IgD-negative memory B cell (primary cell): ENCODE measurements at regions not wholly inside any gene's neighbourhood (a gene's known extent, or its start where the extent isn't known, plus 50 kb on each side); places are given as distances from the start of the nearest gene placed in this dataset.

Experiments
- H3K27ac Mint-ChIP-seq, 3 donors: one replicate each; pipeline ENCODE4 v1.8.0; 2020 to 2022; ENCODE audit warnings: mild to moderate bottlenecking in 3 of 3, mixed read lengths in 3 of 3, moderate library complexity in 1 of 3
- H3K27me3 Mint-ChIP-seq: one replicate; pipeline ENCODE4 v1.8.0; 2021; ENCODE audit warnings: mixed read lengths
- H3K36me3 Mint-ChIP-seq: one replicate; pipeline ENCODE4 v1.8.0; 2020; ENCODE audit warnings: mild to moderate bottlenecking, mixed read lengths
- H3K4me1 Mint-ChIP-seq, 3 donors: one replicate each; pipeline ENCODE4 v1.8.0; 2020 to 2022; ENCODE audit warnings: mixed read lengths in 3 of 3, mild to moderate bottlenecking in 1 of 3
- H3K4me3 Mint-ChIP-seq, 4 donors: one replicate each; pipeline ENCODE4 v1.8.0; 2020 to 2022; ENCODE audit warnings: mild to moderate bottlenecking in 4 of 4, mixed read lengths in 4 of 4, moderate library complexity in 3 of 4
- H3K9me3 Mint-ChIP-seq, 3 donors: one replicate each; pipeline ENCODE4 v1.8.0; 2020 to 2021; ENCODE audit warnings: mixed read lengths in 3 of 3, mild to moderate bottlenecking in 1 of 3

- Mint-ChIP-seq H3K4me1 (no peaks in the 10 kb centered on the region), H3K27me3 (no peaks in the 10 kb centered on the region), H3K9me3 (no peaks in the 10 kb centered on the region), H3K4me3 (no peak overlapping the region), H3K36me3 (no peaks in the 10 kb centered on the region), H3K27ac (no peak overlapping the region)
Observed at GRCh38 chr5:8641786-8642505, 773.0 kb downstream of the MTRR start.

GRCh38 chr5:8644377-8644776, 775.4 kb downstream of the MTRR start:
- H3K27ac Mint-ChIP-seq, result no peak overlapping the region
- no peaks in the 10 kb centered on the region for H3K36me3 Mint-ChIP-seq
- H3K27me3 Mint-ChIP-seq, result no peaks in the 10 kb centered on the region
- no peak overlapping the region for H3K4me3 Mint-ChIP-seq
- no peaks in the 10 kb centered on the region for H3K4me1 Mint-ChIP-seq
- H3K9me3 Mint-ChIP-seq, result peaks cover 0 to 1% (median 0%) of the 10 kb centered on the region in 3 donors

GRCh38 chr5:8647111-8647510, 778.2 kb downstream of the MTRR start:
- Mint-ChIP-seq H3K9me3 (peaks cover 0 to 9% (median 4%) of the 10 kb centered on the region in 3 donors), H3K4me3 (no peak overlapping the region)

GRCh38 chr5:8650186-8650585, 781.2 kb downstream of the MTRR start:
- no peaks in the 10 kb centered on the region for H3K27me3 Mint-ChIP-seq
- no peaks in the 10 kb centered on the region for H3K4me1 Mint-ChIP-seq
- peak overlapping the region in 1 of 4 donors; percentile 13 for H3K4me3 Mint-ChIP-seq
- H3K9me3 Mint-ChIP-seq, result peaks cover 4 to 9% (median 5%) of the 10 kb centered on the region in 3 donors
- H3K36me3 Mint-ChIP-seq, result no peaks in the 10 kb centered on the region
- H3K27ac Mint-ChIP-seq, result no peak overlapping the region

More at GRCh38 chr5:8647111-8647510, 778.2 kb downstream of the MTRR start:
- Mint-ChIP-seq H3K27me3 (no peaks in the 10 kb centered on the region), H3K27ac (no peak overlapping the region), H3K36me3 (no peaks in the 10 kb centered on the region), H3K4me1 (no peaks in the 10 kb centered on the region)

GRCh38 chr5:8660133-8660893, 791.4 kb downstream of the MTRR start:
- Mint-ChIP-seq H3K4me3 (no peak overlapping the region), H3K27me3 (peaks cover 1% of the 10 kb centered on the region), H3K27ac (no peak overlapping the region), H3K9me3 (peaks cover 0 to 4% (median 0%) of the 10 kb centered on the region in 3 donors), H3K4me1 (no peaks in the 10 kb centered on the region), H3K36me3 (no peaks in the 10 kb centered on the region)

- no peaks in the 10 kb centered on the region for H3K4me1 Mint-ChIP-seq
- no peak overlapping the region for H3K27ac Mint-ChIP-seq
- peaks cover 1% of the 10 kb centered on the region for H3K27me3 Mint-ChIP-seq
- no peaks in the 10 kb centered on the region for H3K36me3 Mint-ChIP-seq
- peaks cover 0 to 4% (median 0%) of the 10 kb centered on the region in 3 donors for H3K9me3 Mint-ChIP-seq
- no peak overlapping the region for H3K4me3 Mint-ChIP-seq
Observed at GRCh38 chr5:8663374-8663773, 794.4 kb downstream of the MTRR start.

GRCh38 chr5:8675182-8675581, 806.2 kb downstream of the MTRR start:
- Mint-ChIP-seq H3K36me3 (no peaks in the 10 kb centered on the region), H3K27me3 (no peaks in the 10 kb centered on the region), H3K4me3 (no peak overlapping the region), H3K4me1 (no peaks in the 10 kb centered on the region), H3K9me3 (peaks cover 0 to 2% (median 0%) of the 10 kb centered on the region in 3 donors), H3K27ac (no peak overlapping the region)

- Mint-ChIP-seq H3K4me1 (no peaks in the 10 kb centered on the region), H3K27ac (no peak overlapping the region), H3K4me3 (no peak overlapping the region), H3K9me3 (peaks cover 0 to 2% (median 0%) of the 10 kb centered on the region in 3 donors), H3K27me3 (no peaks in the 10 kb centered on the region), H3K36me3 (no peaks in the 10 kb centered on the region)
Observed at GRCh38 chr5:8676695-8677094, 807.7 kb downstream of the MTRR start.

GRCh38 chr5:8682381-8682780, 813.4 kb downstream of the MTRR start:
- H3K27me3 Mint-ChIP-seq, result no peaks in the 10 kb centered on the region
- H3K9me3 Mint-ChIP-seq, result peaks cover 0 to 2% (median 0%) of the 10 kb centered on the region in 3 donors
- H3K27ac Mint-ChIP-seq, result no peak overlapping the region
- H3K4me3 Mint-ChIP-seq, result no peak overlapping the region
- H3K36me3 Mint-ChIP-seq, result no peaks in the 10 kb centered on the region
- H3K4me1 Mint-ChIP-seq, result no peaks in the 10 kb centered on the region

- Mint-ChIP-seq H3K27me3 (no peaks in the 10 kb centered on the region), H3K4me1 (no peaks in the 10 kb centered on the region), H3K4me3 (no peak overlapping the region), H3K27ac (no peak overlapping the region), H3K9me3 (peaks cover 0 to 2% (median 0%) of the 10 kb centered on the region in 3 donors), H3K36me3 (no peaks in the 10 kb centered on the region)
Observed at GRCh38 chr5:8683496-8683895, 814.5 kb downstream of the MTRR start.

GRCh38 chr5:8685704-8686103, 816.8 kb downstream of the MTRR start:
- no peaks in the 10 kb centered on the region for H3K9me3 Mint-ChIP-seq
- no peak overlapping the region for H3K27ac Mint-ChIP-seq
- H3K36me3 Mint-ChIP-seq, result no peaks in the 10 kb centered on the region
- H3K4me1 Mint-ChIP-seq, result no peaks in the 10 kb centered on the region
- no peak overlapping the region for H3K4me3 Mint-ChIP-seq
- no peaks in the 10 kb centered on the region for H3K27me3 Mint-ChIP-seq

GRCh38 chr5:8686707-8687106, 817.8 kb downstream of the MTRR start:
- H3K36me3 Mint-ChIP-seq, result no peaks in the 10 kb centered on the region
- no peak overlapping the region for H3K4me3 Mint-ChIP-seq
- no peaks in the 10 kb centered on the region for H3K4me1 Mint-ChIP-seq
- H3K9me3 Mint-ChIP-seq, result no peaks in the 10 kb centered on the region
- H3K27me3 Mint-ChIP-seq, result no peaks in the 10 kb centered on the region
- no peak overlapping the region for H3K27ac Mint-ChIP-seq

- no peak overlapping the region for H3K4me3 Mint-ChIP-seq
- H3K9me3 Mint-ChIP-seq, result no peaks in the 10 kb centered on the region
- no peaks in the 10 kb centered on the region for H3K4me1 Mint-ChIP-seq
- no peaks in the 10 kb centered on the region for H3K36me3 Mint-ChIP-seq
- H3K27me3 Mint-ChIP-seq, result no peaks in the 10 kb centered on the region
- H3K27ac Mint-ChIP-seq, result no peak overlapping the region
Observed at GRCh38 chr5:8689773-8690172, 820.8 kb downstream of the MTRR start.

GRCh38 chr5:8691221-8691620, 822.3 kb downstream of the MTRR start:
- no peaks in the 10 kb centered on the region for H3K27me3 Mint-ChIP-seq
- H3K4me1 Mint-ChIP-seq, result no peaks in the 10 kb centered on the region
- H3K9me3 Mint-ChIP-seq, result peaks cover 0 to 2% (median 0%) of the 10 kb centered on the region in 3 donors
- H3K4me3 Mint-ChIP-seq, result no peak overlapping the region
- no peak overlapping the region for H3K27ac Mint-ChIP-seq
- no peaks in the 10 kb centered on the region for H3K36me3 Mint-ChIP-seq

- Mint-ChIP-seq H3K36me3 (no peaks in the 10 kb centered on the region), H3K4me1 (no peaks in the 10 kb centered on the region), H3K4me3 (no peak overlapping the region), H3K27ac (no peak overlapping the region), H3K27me3 (no peaks in the 10 kb centered on the region), H3K9me3 (peaks cover 0 to 2% (median 0%) of the 10 kb centered on the region in 3 donors)
Observed at GRCh38 chr5:8693341-8693844, 824.4 kb downstream of the MTRR start.
